ENCODE measurements at regions not wholly inside any gene's neighbourhood (a gene's known extent, or its start where the extent isn't known, plus 50 kb on each side); places are given as distances from the start of the nearest gene placed in this dataset.

- ChIA-PET POLR2A (no interaction called here), CTCF (interaction anchor here (0.9 to 2.0 kb wide), 3 partner anchors 8 to 269 kb away, joined by 3 to 7 read pairs (median 4); no protein-coding TSS in a partner anchor)
- Histone ChIP-seq H3K9me3 (ENCODE audit: control insufficient read depth, insufficient read depth, low read length) (no peaks in the 10 kb centered on the region), H3K27ac (ENCODE audit: low read depth, low read length) (no peak overlapping the region), H3K27me3 (ENCODE audit: control insufficient read depth, insufficient read depth, low read length) (peaks cover 4% of the 10 kb centered on the region), H3K4me3 (ENCODE audit: low read depth, low read length) (no peak overlapping the region)
- no peak for DNase-seq (ENCODE audit: low read depth, low spot score)
- TF ChIP-seq CTCF (IDR thresholded peaks at IDR 0.05; ENCODE audit: low read depth, low read length), result no peak
Measured at GRCh38 chr2:224638301-224638823, 53.2 kb upstream of the CUL3 start.

Measured in AG04450 (cell line).